NB4 (cell line): ENCODE measurements at regions not wholly inside any gene's neighbourhood (a gene's known extent, or its start where the extent isn't known, plus 50 kb on each side); places are given as distances from the start of the nearest gene placed in this dataset.

Experiments
- CTCF ChIP-seq: IDR thresholded peaks from one replicate; pipeline ENCODE4 v1.5.1; 2012; ENCODE audit warnings: low read depth, low read length
- MYC ChIP-seq: IDR thresholded peaks from 2 replicates; pipeline ENCODE4 v1.6.1; 2011; ENCODE audit warnings: low read depth, low read length
- POLR2A ChIP-seq: IDR thresholded peaks from 2 replicates; pipeline ENCODE4 v1.6.1; 2011; ENCODE audit warnings: mild to moderate bottlenecking; ENCODE audit not compliant: insufficient read length; ENCODE audit errors: extremely low read depth

GRCh38 chr14:58812050-58812910 is 174.5 kb downstream of the DACT1 start:
- TF ChIP-seq CTCF (no peak), POLR2A (no peak), MYC (no peak)
